HepG2 (cell line): ENCODE measurements at regions not wholly inside any gene's neighbourhood (a gene's known extent, or its start where the extent isn't known, plus 50 kb on each side); places are given as distances from the start of the nearest gene placed in this dataset.

Experiments
- ATAC-seq: fragments of 200-7000 bp; cut with Tn5 transposase; 3 replicates; pipeline ENCODE4 v1.9.1; 2020; ENCODE audit warnings: mild to moderate bottlenecking, moderate library complexity
- BruUV-seq: library from RNA; stranded (reverse); fragments of 400-500 nt; replicated peaks from 2 replicates; lab custom pipeline; 2021; lab: Mats Ljungman, UMichigan
- CTCF ChIA-PET: fragments of 300-600 bp; formaldehyde crosslinking; extraction: SDS; loops from one replicate; lab custom pipeline; 2021; ENCODE audit warnings: low total read pairs, inconsistent platforms, low intra/inter-chr PET ratio; lab: Yijun Ruan, JAX
- POLR2A ChIA-PET: fragments of 350-600 bp; sonication (Branson Sonifier 250); formaldehyde crosslinking; loops from one replicate; lab custom pipeline; 2020; ENCODE audit warnings: antibody characterized with exemption, inconsistent platforms; lab: Yijun Ruan, JAX
- DNase-seq: peaks from one replicate; pipeline ENCODE4 v3.0.0-alpha.2; 2015; ENCODE audit warnings: low spot score
- FAIRE-seq: peaks from 3 replicates; lab custom pipeline; 2011; peaks lifted over from hg19 to GRCh38; lab: Jason Lieb, UNC
- H2AFZ ChIP-seq: one replicate; pipeline ENCODE4 v1.6.1; 2011; ENCODE audit warnings: low read length, inconsistent platforms
- H3K27ac ChIP-seq: fragments of 300-600 bp; 3 replicates; pipeline ENCODE4 v1.8.0; 2011; ENCODE audit warnings: mixed run types, mild to moderate bottlenecking, mixed read lengths, low read length, inconsistent platforms; ENCODE audit not compliant: insufficient read depth; ENCODE audit errors: extremely low read length
- H3K27me3 ChIP-seq, 2 experiments: fragments of 200-600 bp in 1 of 2; 2 replicates in 1 of 2; 3 replicates in 1 of 2; pipeline versions ENCODE4 v1.6.0 to v1.8.0; 2011; ENCODE audit warnings: low read length in 2 of 2, mild to moderate bottlenecking in 2 of 2, moderate library complexity in 2 of 2, inconsistent platforms in 1 of 2; ENCODE audit not compliant: insufficient read depth in 2 of 2, control insufficient read depth in 1 of 2
- H3K36me3 ChIP-seq, 2 experiments: fragments of 200-600 bp in 1 of 2; replicated peaks in 1 of 2; 2 replicates in 1 of 2; 3 replicates in 1 of 2; pipeline versions ENCODE4 v1.5.1 to v1.8.0; 2011; ENCODE audit warnings: low read length in 2 of 2, inconsistent platforms in 1 of 2; ENCODE audit not compliant: insufficient read depth in 2 of 2, control insufficient read depth in 1 of 2
- H3K4me1 ChIP-seq: 2 replicates; pipeline ENCODE4 v1.5.1; 2012; ENCODE audit warnings: low read length, inconsistent platforms; ENCODE audit not compliant: insufficient read depth
- H3K4me2 ChIP-seq: 2 replicates; pipeline ENCODE4 v1.6.0; 2011; ENCODE audit warnings: low read depth, low read length, inconsistent platforms
- H3K4me3 ChIP-seq, 3 experiments: fragments of 200-600 bp in 1 of 3; sonication (generic), shearing (Covaris generic) in 1 of 3; replicated peaks in 1 of 3; 2 replicates each; pipeline ENCODE4 v1.5.1; 2011 to 2016; ENCODE audit warnings: low read length in 3 of 3, inconsistent platforms in 2 of 3, low read depth in 2 of 3, mild to moderate bottlenecking in 2 of 3, control low read depth in 1 of 3, mixed read lengths in 1 of 3; ENCODE audit not compliant: insufficient read depth in 1 of 3
- H3K79me2 ChIP-seq: one replicate; pipeline ENCODE4 v1.6.1; 2011; ENCODE audit warnings: low read length, inconsistent platforms; ENCODE audit not compliant: insufficient read depth
- H3K9ac ChIP-seq: 2 replicates; pipeline ENCODE4 v1.6.0; 2011; ENCODE audit warnings: mild to moderate bottlenecking, low read depth, low read length, inconsistent platforms; ENCODE audit not compliant: insufficient read depth
- H3K9me3 ChIP-seq: 2 replicates; pipeline ENCODE4 v1.5.1; 2012; ENCODE audit warnings: mild to moderate bottlenecking, low read length
- H4K20me1 ChIP-seq: 2 replicates; pipeline ENCODE4 v1.6.0; 2011; ENCODE audit warnings: inconsistent platforms, mild to moderate bottlenecking, low read length, moderate library complexity; ENCODE audit not compliant: insufficient read depth
- BRCA1 ChIP-seq: sonication (generic); formaldehyde crosslinking; IDR thresholded peaks from 2 replicates; pipeline ENCODE4 v1.4.0; 2020; ENCODE audit warnings: missing genetic modification reagents
- DNMT1 ChIP-seq: sonication (generic); formaldehyde crosslinking; IDR thresholded peaks from 2 replicates; pipeline ENCODE4 v1.5.1; 2020; ENCODE audit warnings: mild to moderate bottlenecking, missing genetic modification reagents
- JARID2 ChIP-seq: sonication (generic); formaldehyde crosslinking; IDR thresholded peaks from 2 replicates; pipeline ENCODE4 v1.8.1; 2023; ENCODE audit warnings: missing genetic modification reagents, inconsistent platforms; ENCODE audit not compliant: insufficient replicate concordance
- NFRKB ChIP-seq: fragments of 450-650 bp; IDR thresholded peaks from 2 replicates; pipeline ENCODE4 v1.6.1; 2017
- PCBP2 ChIP-seq: fragments of 200-400 bp; formaldehyde crosslinking; optimal IDR thresholded peaks from 2 replicates; pipeline ENCODE3; 2018; ENCODE audit warnings: low read length, low read depth; ENCODE audit not compliant: poor library complexity, severe bottlenecking
- RBFOX2 ChIP-seq: fragments of 200-400 bp; formaldehyde crosslinking; IDR thresholded peaks from 2 replicates; pipeline ENCODE4 v1.6.1; 2017; ENCODE audit warnings: low read depth, mild to moderate bottlenecking, low read length
- SRSF9 ChIP-seq: fragments of 200-400 bp; formaldehyde crosslinking; IDR thresholded peaks from 2 replicates; pipeline ENCODE4 v1.6.1; 2018; ENCODE audit warnings: borderline replicate concordance, mild to moderate bottlenecking, low read depth, low read length; ENCODE audit not compliant: insufficient read depth, poor library complexity, severe bottlenecking
- TAF1 ChIP-seq: sonication (generic); formaldehyde crosslinking; IDR thresholded peaks from 2 replicates; pipeline ENCODE4 v1.4.0; 2020; ENCODE audit warnings: missing genetic modification reagents
- TAF15 ChIP-seq: fragments of 200-400 bp; formaldehyde crosslinking; IDR thresholded peaks from one replicate; pipeline ENCODE4 v1.6.1; 2018; ENCODE audit warnings: mild to moderate bottlenecking, low read depth, low read length; ENCODE audit not compliant: poor library complexity, severe bottlenecking
- TMF1 ChIP-seq: sonication (generic); formaldehyde crosslinking; IDR thresholded peaks from 2 replicates; pipeline ENCODE4 v1.8.1; 2022; ENCODE audit warnings: low read depth, missing genetic modification reagents
- ZC3H13 ChIP-seq: sonication (generic); formaldehyde crosslinking; IDR thresholded peaks from 2 replicates; pipeline ENCODE4 v1.8.1; 2023; ENCODE audit warnings: mild to moderate bottlenecking, missing genetic modification reagents, moderate library complexity
- ZC3H4 ChIP-seq: sonication (generic); formaldehyde crosslinking; IDR thresholded peaks from 2 replicates; pipeline ENCODE4 v1.4.0; 2020; ENCODE audit warnings: missing genetic modification reagents, borderline replicate concordance
- ZFY ChIP-seq: sonication (generic); formaldehyde crosslinking; IDR thresholded peaks from 2 replicates; pipeline ENCODE4 v1.4.0; 2020; ENCODE audit warnings: missing genetic modification reagents
- ZNF337 ChIP-seq: sonication (generic); formaldehyde crosslinking; IDR thresholded peaks from 2 replicates; pipeline ENCODE4 v1.5.1; 2020; ENCODE audit warnings: missing genetic modification reagents, low read depth, mild to moderate bottlenecking, borderline replicate concordance
- ZNF510 ChIP-seq: sonication (generic); formaldehyde crosslinking; IDR thresholded peaks from 2 replicates; pipeline ENCODE4 v1.4.0; 2020; ENCODE audit warnings: low read depth, mild to moderate bottlenecking, missing genetic modification reagents
- ZNF572 ChIP-seq: sonication (generic); formaldehyde crosslinking; IDR thresholded peaks from 2 replicates; pipeline ENCODE4 v1.5.1; 2020; ENCODE audit warnings: mild to moderate bottlenecking, missing genetic modification reagents
- ZSCAN22 ChIP-seq: sonication (generic); formaldehyde crosslinking; IDR thresholded peaks from 2 replicates; pipeline ENCODE4 v1.4.0; 2020; ENCODE audit warnings: mild to moderate bottlenecking, missing genetic modification reagents
- WGBS: methylation state at CpG from one replicate; pipeline ENCODE4 v1.1.6; 2017; ENCODE audit warnings: low lambda C conversion rate; 5-methylcytosine and 5-hydroxymethylcytosine counted together
- in situ Hi-C: cut with HindIII; loops from 2 replicates; pipeline ENCODE4 v1.10.0; 2017; ENCODE audit warnings: low pct_unique_long_range_greater_than_20kb; ENCODE audit not compliant: extremely low pct_ligation_motif_present
- intact Hi-C: fragments of 100-400 bp; cut with micrococcal nuclease; formaldehyde crosslinking; loops from one replicate; pipeline ENCODE4 v1.10.0; 2022; ENCODE audit not compliant: unreplicated experiment
- TF ChIP-seq, protein P1 (sequence below): sonication (generic); formaldehyde crosslinking; IDR thresholded peaks from 2 replicates; pipeline ENCODE4 v1.8.0; 2022; ENCODE audit warnings: missing genetic modification reagents, mild to moderate bottlenecking, borderline replicate concordance
- TF ChIP-seq, protein P2 (sequence below): sonication (generic); formaldehyde crosslinking; IDR thresholded peaks from 2 replicates; pipeline ENCODE4 v1.4.0; 2020; ENCODE audit warnings: mild to moderate bottlenecking, missing genetic modification reagents, borderline replicate concordance

DNA sequence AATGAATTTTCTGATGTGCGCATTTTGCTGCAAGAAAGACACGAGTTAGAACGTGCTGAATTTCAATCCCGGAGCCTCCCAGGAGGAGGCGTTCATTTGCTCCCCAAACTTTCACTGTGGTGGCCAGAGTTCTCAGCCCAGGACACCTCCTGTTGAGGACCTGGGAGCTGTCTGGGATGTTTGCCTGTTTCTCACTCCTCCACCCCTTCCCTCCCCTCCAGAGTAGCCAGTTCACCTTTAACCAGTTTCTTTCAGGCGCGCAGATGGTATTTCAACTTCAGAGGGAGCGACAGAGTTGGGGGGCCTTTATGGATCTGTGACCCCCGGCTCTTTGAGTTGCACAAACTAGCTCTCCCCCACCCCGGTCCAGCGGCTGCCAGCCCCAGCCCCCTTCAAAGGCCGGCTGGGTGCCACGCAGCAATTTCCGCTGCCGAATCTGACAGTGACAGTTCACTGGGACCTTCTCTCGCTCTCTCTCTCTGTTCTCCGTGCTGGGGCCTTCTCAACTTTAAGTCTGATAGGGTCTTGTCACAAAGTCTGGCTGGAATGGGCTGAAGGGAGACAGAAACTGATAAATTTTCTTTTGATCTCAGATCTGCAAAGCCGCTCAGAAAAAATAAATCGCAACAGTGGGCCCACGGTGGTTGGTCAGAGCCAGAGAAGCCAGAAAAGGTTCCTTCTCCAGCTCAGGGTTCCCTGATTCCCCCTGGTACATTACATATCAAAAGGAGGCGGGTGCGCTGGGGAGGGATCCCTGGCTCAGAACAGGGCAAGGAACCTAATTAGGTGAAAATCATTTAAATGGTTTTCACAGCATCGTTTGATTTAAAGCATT lies 100.0 kb upstream of the STX18 start (continued):
- TF ChIP-seq BRCA1 = no peak

DNA sequence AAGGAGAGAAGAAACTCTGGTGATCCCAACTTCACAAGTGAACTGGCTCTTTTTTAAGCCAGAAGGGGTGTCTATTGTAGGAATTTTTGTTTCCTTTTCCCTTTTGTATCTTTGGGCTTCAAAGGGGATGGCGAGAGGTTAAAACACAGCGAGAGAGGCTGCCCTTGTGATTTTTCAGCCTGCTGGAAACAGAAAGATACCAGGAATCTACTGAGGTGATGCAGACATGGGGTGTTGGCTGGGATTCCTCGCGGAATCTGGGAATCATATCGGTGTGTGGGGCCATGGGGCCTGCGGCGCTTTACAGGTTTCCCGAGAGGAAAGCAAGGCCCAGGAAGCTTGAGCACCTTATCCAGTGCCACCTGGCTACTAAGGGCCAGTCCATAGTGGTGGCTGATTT lies 99.4 kb upstream of the STX18 start:
- H4K20me1 ChIP-seq = no peaks in the 10 kb centered on the region
- H3K79me2 ChIP-seq = no peaks in the 10 kb centered on the region
- peak overlapping the region; percentile 64 for H2AFZ ChIP-seq
- 0% methylated on average over 5 of the region's 8 CpGs for WGBS
- in situ Hi-C loops = no loop called here
- peak overlapping the region; percentile 45 to 70 (median 63) for H3K4me3 ChIP-seq
- BruUV-seq = TSS peak; percentile 98
- intact Hi-C loops = loop anchor here (2.0 to 10.0 kb wide), 4 partner anchors 51 to 218 kb away; partner anchors contain the start of genes MSX1 and STX18
- FAIRE-seq (no peak), DNase-seq (no peak), ATAC-seq (peak; percentile 61)
- peak overlapping the region; percentile 81 for H3K9ac ChIP-seq
- peak overlapping the region; percentile 96 for H3K27ac ChIP-seq
- H3K4me1 ChIP-seq = peaks cover 61% of the 10 kb centered on the region
- no peaks in the 10 kb centered on the region for H3K36me3 ChIP-seq
- H3K9me3 ChIP-seq = no peaks in the 10 kb centered on the region
- peak overlapping the region; percentile 99 for H3K4me2 ChIP-seq
- ChIA-PET POLR2A (interaction anchor here (0.8 to 2.4 kb wide), 8 partner anchors 39 to 220 kb away, joined by 3 to 12 read pairs (median 5); partner anchors contain the start of gene STX18), CTCF (interaction anchor here (1.4 kb wide), 1 partner anchor 240 kb away, joined by 3 read pairs; no protein-coding TSS in a partner anchor)
- H3K27me3 ChIP-seq = no peaks in the 10 kb centered on the region; a peak in 1 of 5 replicates
- TF ChIP-seq SRSF9 = no peak
- TF ChIP-seq ZSCAN22 (CRISPR knock-in tag) = no peak
- no peak for TF ChIP-seq ZC3H13 (CRISPR knock-in tag)
- TF ChIP-seq, protein P1, sequence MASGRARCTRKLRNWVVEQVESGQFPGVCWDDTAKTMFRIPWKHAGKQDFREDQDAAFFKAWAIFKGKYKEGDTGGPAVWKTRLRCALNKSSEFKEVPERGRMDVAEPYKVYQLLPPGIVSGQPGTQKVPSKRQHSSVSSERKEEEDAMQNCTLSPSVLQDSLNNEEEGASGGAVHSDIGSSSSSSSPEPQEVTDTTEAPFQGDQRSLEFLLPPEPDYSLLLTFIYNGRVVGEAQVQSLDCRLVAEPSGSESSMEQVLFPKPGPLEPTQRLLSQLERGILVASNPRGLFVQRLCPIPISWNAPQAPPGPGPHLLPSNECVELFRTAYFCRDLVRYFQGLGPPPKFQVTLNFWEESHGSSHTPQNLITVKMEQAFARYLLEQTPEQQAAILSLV (CRISPR knock-in tag) = no peak
- TF ChIP-seq ZNF572 (CRISPR knock-in tag) = no peak
- TF ChIP-seq DNMT1 (CRISPR knock-in tag) = no peak
- no peak for TF ChIP-seq TAF15
- TF ChIP-seq, protein P2, sequence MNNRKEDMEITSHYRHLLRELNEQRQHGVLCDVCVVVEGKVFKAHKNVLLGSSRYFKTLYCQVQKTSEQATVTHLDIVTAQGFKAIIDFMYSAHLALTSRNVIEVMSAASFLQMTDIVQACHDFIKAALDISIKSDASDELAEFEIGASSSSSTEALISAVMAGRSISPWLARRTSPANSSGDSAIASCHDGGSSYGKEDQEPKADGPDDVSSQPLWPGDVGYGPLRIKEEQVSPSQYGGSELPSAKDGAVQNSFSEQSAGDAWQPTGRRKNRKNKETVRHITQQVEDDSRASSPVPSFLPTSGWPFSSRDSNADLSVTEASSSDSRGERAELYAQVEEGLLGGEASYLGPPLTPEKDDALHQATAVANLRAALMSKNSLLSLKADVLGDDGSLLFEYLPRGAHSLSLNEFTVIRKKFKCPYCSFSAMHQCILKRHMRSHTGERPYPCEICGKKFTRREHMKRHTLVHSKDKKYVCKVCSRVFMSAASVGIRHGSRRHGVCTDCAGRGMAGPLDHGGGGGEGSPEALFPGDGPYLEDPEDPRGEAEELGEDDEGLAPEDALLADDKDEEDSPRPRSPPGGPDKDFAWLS = 0 out of 2 replicates have a peak, but pooled peaks have one; percentile 26
- no peak for TF ChIP-seq PCBP2
- TF ChIP-seq NFRKB = no peak
- peak; percentile 38; the same call in 1 of the 2 replicates for TF ChIP-seq RBFOX2
- TF ChIP-seq TMF1 = no peak
- no peak for TF ChIP-seq ZNF337 (CRISPR knock-in tag)
- no peak for TF ChIP-seq JARID2 (CRISPR knock-in tag)
- 0 out of 2 replicates have a peak, but pooled peaks have one; percentile 41 for TF ChIP-seq ZNF510 (CRISPR knock-in tag)
- 0 out of 2 replicates have a peak, but pooled peaks have one; percentile 21 for TF ChIP-seq ZC3H4 (CRISPR knock-in tag)
- 0 out of 2 replicates have a peak, but pooled peaks have one; percentile 7 for TF ChIP-seq TAF1
- TF ChIP-seq ZFY (CRISPR knock-in tag) = peak; percentile 48; the same call in 1 of the 2 replicates
